DND-41 (cell line): ENCODE measurements at regions not wholly inside any gene's neighbourhood (a gene's known extent, or its start where the extent isn't known, plus 50 kb on each side); places are given as distances from the start of the nearest gene placed in this dataset.
"Not testable (repeated sequence)": the region's sequence is repeated elsewhere in the genome, so short reads cannot be mapped to it uniquely, and the experiment has no call there.

Experiments
- ATAC-seq: fragments of 200-7000 bp; cut with Tn5 transposase; 3 replicates; pipeline ENCODE4 v1.9.1; 2021; ENCODE audit warnings: low read depth; ENCODE audit not compliant: insufficient read depth
- DNase-seq: peaks from one replicate; pipeline ENCODE4 v3.0.0-alpha.2; 2020
- H2AFZ ChIP-seq: 2 replicates; pipeline ENCODE4 v1.6.0; 2012; ENCODE audit warnings: low read depth, low read length
- H3K27ac ChIP-seq: 2 replicates; pipeline ENCODE4 v1.5.1; 2012; ENCODE audit warnings: low read length, inconsistent platforms
- H3K27me3 ChIP-seq: fragments of 200-600 bp; sonication (generic); 2 replicates; pipeline ENCODE4 v1.6.0; 2012; ENCODE audit warnings: low read length, mild to moderate bottlenecking, inconsistent platforms; ENCODE audit not compliant: insufficient read depth, poor library complexity
- H3K36me3 ChIP-seq: 2 replicates; pipeline ENCODE4 v1.5.1; 2012; ENCODE audit warnings: low read length, inconsistent platforms; ENCODE audit not compliant: insufficient read depth
- H3K4me1 ChIP-seq: 2 replicates; pipeline ENCODE4 v1.5.1; 2012; ENCODE audit warnings: mild to moderate bottlenecking, low read length; ENCODE audit not compliant: insufficient read depth
- H3K4me2 ChIP-seq: 2 replicates; pipeline ENCODE4 v1.6.0; 2012; ENCODE audit warnings: mild to moderate bottlenecking, moderate library complexity, low read length, inconsistent platforms; ENCODE audit not compliant: insufficient read depth
- H3K4me3 ChIP-seq, 2 experiments: fragments of 200-600 bp in 1 of 2; shearing (Covaris generic) in 1 of 2; 2 replicates each; pipeline ENCODE4 v1.5.1; 2012 to 2016; ENCODE audit warnings: inconsistent platforms in 2 of 2, low read length in 2 of 2, mild to moderate bottlenecking in 2 of 2, low read depth in 1 of 2, moderate library complexity in 1 of 2
- H3K79me2 ChIP-seq: 2 replicates; pipeline ENCODE4 v1.6.0; 2012; ENCODE audit warnings: low read length, inconsistent platforms; ENCODE audit not compliant: insufficient read depth
- H3K9ac ChIP-seq: 2 replicates; pipeline ENCODE4 v1.6.0; 2012; ENCODE audit warnings: low read depth, mild to moderate bottlenecking, inconsistent platforms, low read length, moderate library complexity
- H3K9me3 ChIP-seq: 2 replicates; pipeline ENCODE4 v1.5.1; 2012; ENCODE audit warnings: low read length, moderate library complexity, mild to moderate bottlenecking, inconsistent platforms; ENCODE audit not compliant: insufficient read depth, severe bottlenecking
- H4K20me1 ChIP-seq: 2 replicates; pipeline ENCODE4 v1.6.0; 2012; ENCODE audit warnings: low read length; ENCODE audit not compliant: insufficient read depth
- CTCF ChIP-seq: IDR thresholded peaks from 2 replicates; pipeline ENCODE4 v1.5.1; 2012; ENCODE audit warnings: borderline replicate concordance, low read length, moderate library complexity, mild to moderate bottlenecking; ENCODE audit not compliant: poor library complexity, severe bottlenecking; ENCODE audit errors: extremely low read depth
- EZH2 ChIP-seq: IDR thresholded peaks from 3 replicates; pipeline ENCODE4 v1.6.1; 2012; ENCODE audit warnings: borderline replicate concordance, low read depth, mild to moderate bottlenecking, moderate library complexity, low read length, inconsistent platforms; ENCODE audit not compliant: severe bottlenecking

DNA sequence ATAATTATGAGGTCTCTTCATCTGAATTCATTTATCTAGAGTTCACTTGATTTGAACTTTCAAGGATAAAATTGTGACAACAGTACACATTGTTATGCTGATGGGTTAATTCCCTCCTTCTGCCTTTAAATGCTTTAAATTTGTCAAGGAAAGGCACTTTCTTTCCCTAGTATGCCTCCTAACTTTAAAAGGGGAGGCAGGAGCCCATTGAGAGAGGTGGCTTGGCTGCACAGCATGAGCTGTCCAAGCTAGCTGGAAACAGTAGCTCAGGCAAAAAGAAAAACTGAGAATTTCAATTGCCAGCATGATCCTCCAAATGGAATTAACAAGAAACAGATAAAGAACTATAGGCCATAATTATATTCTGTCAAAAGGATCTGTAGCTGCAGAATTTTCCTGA, 243.3 kb upstream of the GRIK2 start:
- Histone ChIP-seq H3K4me1 (no peaks in the 10 kb centered on the region), H3K4me2 (no peak overlapping the region), H3K27ac (no peak overlapping the region), H3K4me3 (no peak overlapping the region), H2AFZ (no peak overlapping the region), H3K9ac (no peak overlapping the region), H3K27me3 (no peaks in the 10 kb centered on the region), H3K79me2 (no peaks in the 10 kb centered on the region), H3K9me3 (no peaks in the 10 kb centered on the region), H3K36me3 (no peaks in the 10 kb centered on the region), H4K20me1 (no peaks in the 10 kb centered on the region)
- TF ChIP-seq EZH2 (no peak), CTCF (no peak)
- ATAC-seq (no peak), DNase-seq (no peak)

DNA sequence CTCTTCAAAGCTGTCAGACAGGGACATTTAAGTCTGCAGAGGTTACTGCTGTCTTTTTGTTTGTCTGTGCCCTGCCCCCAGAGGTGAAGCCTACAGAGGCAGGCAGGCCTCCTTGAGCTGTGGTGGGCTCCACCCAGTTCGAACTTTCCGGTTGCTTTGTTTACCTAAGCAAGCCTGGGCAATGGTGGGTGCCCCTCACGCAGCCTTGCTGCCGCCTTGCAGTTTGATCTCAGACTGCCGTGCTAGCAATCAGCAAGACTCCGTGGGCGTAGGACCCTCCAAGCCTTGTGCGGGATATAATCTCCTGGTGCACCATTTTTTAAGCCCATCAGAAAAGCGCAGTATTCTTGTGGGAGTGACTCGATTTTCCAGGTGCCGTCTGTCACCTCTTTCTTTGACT, 235.9 kb upstream of the GRIK2 start:
- H3K79me2 ChIP-seq, H3K27ac ChIP-seq, H4K20me1 ChIP-seq, H2AFZ ChIP-seq, H3K36me3 ChIP-seq, DNase-seq, H3K4me2 ChIP-seq, H3K9ac ChIP-seq, H3K27me3 ChIP-seq, ATAC-seq, H3K4me3 ChIP-seq, H3K4me1 ChIP-seq, H3K9me3 ChIP-seq: not testable (repeated sequence)

- Histone ChIP-seq H3K9me3 (no peaks in the 10 kb centered on the region), H2AFZ (peak overlapping the region; percentile 41; the same call in 1 of the 2 replicates), H3K36me3 (no peaks in the 10 kb centered on the region), H3K4me2 (no peak overlapping the region), H3K79me2 (no peaks in the 10 kb centered on the region), H4K20me1 (no peaks in the 10 kb centered on the region), H3K9ac (no peak overlapping the region), H3K27ac (no peak overlapping the region), H3K27me3 (no peaks in the 10 kb centered on the region), H3K4me1 (peaks cover 6% of the 10 kb centered on the region; the same call in 1 of the 2 replicates), H3K4me3 (no peak overlapping the region)
- ATAC-seq (no peak), DNase-seq (no peak)
- no peak for TF ChIP-seq CTCF
- TF ChIP-seq EZH2 = no peak
These were observed 229.9 kb upstream of the GRIK2 start for GRCh38 chr6:101163611-101164010.

GRCh38 chr6:101167638-101168037, 225.9 kb upstream of the GRIK2 start:
- Histone ChIP-seq H4K20me1 (no peaks in the 10 kb centered on the region), H3K9me3 (no peaks in the 10 kb centered on the region), H3K4me2 (no peak overlapping the region), H3K27me3 (no peaks in the 10 kb centered on the region), H3K4me3 (no peak overlapping the region), H3K79me2 (no peaks in the 10 kb centered on the region), H3K9ac (no peak overlapping the region), H2AFZ (no peak overlapping the region), H3K4me1 (peaks cover 6% of the 10 kb centered on the region; the same call in 1 of the 2 replicates), H3K27ac (no peak overlapping the region), H3K36me3 (no peaks in the 10 kb centered on the region)
- ATAC-seq = no peak
- TF ChIP-seq CTCF = no peak
- TF ChIP-seq EZH2 = no peak
- no peak for DNase-seq

DNA sequence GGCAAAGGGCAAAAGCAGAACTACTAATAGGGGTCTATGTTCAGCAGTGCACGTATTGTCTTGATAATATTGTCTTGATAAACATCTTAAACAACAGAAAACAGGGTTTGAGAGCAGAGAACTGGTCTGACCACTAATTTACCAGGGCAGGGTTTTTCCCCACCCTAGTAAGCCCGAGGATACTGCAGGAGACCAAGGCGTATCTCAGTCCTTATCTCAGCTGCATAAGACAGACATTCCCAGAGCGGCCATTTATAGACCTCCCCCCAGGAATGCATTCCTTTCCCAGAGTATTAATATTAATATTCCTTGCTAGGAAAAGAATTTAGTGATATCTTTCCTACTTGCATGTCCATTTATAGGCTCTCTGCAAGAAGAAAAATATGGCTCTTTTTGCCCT, 222.5 kb upstream of the GRIK2 start:
- H3K4me3 ChIP-seq, H3K36me3 ChIP-seq, H3K27ac ChIP-seq, H3K79me2 ChIP-seq, H4K20me1 ChIP-seq, H3K9me3 ChIP-seq, H3K4me2 ChIP-seq, DNase-seq, H3K4me1 ChIP-seq, H3K27me3 ChIP-seq, ATAC-seq, H2AFZ ChIP-seq, H3K9ac ChIP-seq: not testable (repeated sequence)
